Neural progenitor cell (in vitro differentiated cells): ENCODE measurements at regions not wholly inside any gene's neighbourhood (a gene's known extent, or its start where the extent isn't known, plus 50 kb on each side); places are given as distances from the start of the nearest gene placed in this dataset.

ENCODE experiments used
- CTCF ChIP-seq: fragments of 200-600 bp; sonication (generic); IDR thresholded peaks from 2 replicates; pipeline ENCODE4 v1.5.1; 2017; ENCODE audit warnings: antibody characterized with exemption, mild to moderate bottlenecking
- EZH2 ChIP-seq: fragments of 200-600 bp; sonication (generic); IDR thresholded peaks from 2 replicates; pipeline ENCODE4 v1.6.1; 2017; ENCODE audit warnings: antibody characterized with exemption, mild to moderate bottlenecking, moderate library complexity

GRCh38 chr2:133636287-133636686, 68.0 kb upstream of the NCKAP5 start:
- TF ChIP-seq CTCF (no peak), EZH2 (no peak)
